ENCODE measurements at regions not wholly inside any gene's neighbourhood (a gene's known extent, or its start where the extent isn't known, plus 50 kb on each side); places are given as distances from the start of the nearest gene placed in this dataset.

- Histone ChIP-seq H4K20me1 (ENCODE audit: control insufficient read depth, insufficient read depth) (no peaks in the 10 kb centered on the region), H3K9ac (ENCODE audit: control insufficient read depth, insufficient read depth, low read length) (no peak overlapping the region), H3K27me3 (replicated peaks in 1 of 2; ENCODE audit: control insufficient read depth in 2 of 2, insufficient read depth in 2 of 2, low read length in 1 of 2) (no peaks in the 10 kb centered on the region), H3K4me3 (no peak overlapping the region), H3K27ac (ENCODE audit: control insufficient read depth, insufficient read depth) (no peak overlapping the region), H3K4me2 (ENCODE audit: control insufficient read depth, insufficient read depth) (no peak overlapping the region), H2AFZ (ENCODE audit: control insufficient read depth, low read depth, low read length) (no peak overlapping the region), H3K79me2 (ENCODE audit: control insufficient read depth, insufficient read depth, low read length) (no peaks in the 10 kb centered on the region), H3K9me3 (replicated peaks; ENCODE audit: control insufficient read depth, insufficient read depth, low read length) (no peaks in the 10 kb centered on the region; the same call in 2 of the 3 replicates), H3K36me3 (ENCODE audit: control insufficient read depth in 2 of 2, insufficient read depth in 2 of 2, low read length in 1 of 2) (no peaks in the 10 kb centered on the region), H3K4me1 (ENCODE audit: control insufficient read depth, insufficient read depth, low read length) (no peaks in the 10 kb centered on the region)
- ATAC-seq: no peak
- BruUV-seq (replicated peaks): no TSS peak
- DNase-seq (ENCODE audit: low read depth, low spot score): no peak
- intact Hi-C loops (cut with micrococcal nuclease; ENCODE audit: unreplicated experiment): no loop called here
- WGBS (ENCODE audit: insufficient coverage, insufficient replicate concordance, low lambda C conversion rate, missing lambda C conversion rate): 6% methylated on average over 4 of the region's 4 CpGs
- ChIA-PET RAD21 (ENCODE audit: unreplicated experiment) (no interaction called here), CTCF (no interaction called here), SMC1A (ENCODE audit: uncharacterized antibody, unreplicated experiment) (no interaction called here), POLR2A (no interaction called here)
- in situ Hi-C loops (cut with MboI): no loop called here
- no peak for FAIRE-seq
- no peak for TF ChIP-seq SRF (IDR thresholded peaks at IDR 0.05; ENCODE audit: low read depth in 2 of 2, low read length in 2 of 2)
- no peak for TF ChIP-seq TCF3 (IDR thresholded peaks at IDR 0.05; ENCODE audit: borderline replicate concordance, insufficient read depth, low read depth, low read length)
- TF ChIP-seq EGR1 (IDR thresholded peaks at IDR 0.05; ENCODE audit: borderline replicate concordance in 1 of 2, low read depth in 2 of 2, low read length in 2 of 2): no peak
- TF ChIP-seq SMARCA5 (IDR thresholded peaks at IDR 0.05): no peak
- TF ChIP-seq NFYB (IDR thresholded peaks at IDR 0.05; ENCODE audit: insufficient read depth, low read depth, low read length): no peak
- TF ChIP-seq MAX (IDR thresholded peaks at IDR 0.05; ENCODE audit: low read depth, low read length): no peak
- TF ChIP-seq NBN (IDR thresholded peaks at IDR 0.05): no peak
- no peak for TF ChIP-seq CBFB (IDR thresholded peaks at IDR 0.05; ENCODE audit: low read depth)
- no peak for TF ChIP-seq SPI1 (IDR thresholded peaks at IDR 0.05; ENCODE audit: borderline replicate concordance, insufficient read depth, low read depth, low read length)
Observed at GRCh38 chr10:10946801-10947200, 70.9 kb upstream of the CELF2 start.

DNA sequence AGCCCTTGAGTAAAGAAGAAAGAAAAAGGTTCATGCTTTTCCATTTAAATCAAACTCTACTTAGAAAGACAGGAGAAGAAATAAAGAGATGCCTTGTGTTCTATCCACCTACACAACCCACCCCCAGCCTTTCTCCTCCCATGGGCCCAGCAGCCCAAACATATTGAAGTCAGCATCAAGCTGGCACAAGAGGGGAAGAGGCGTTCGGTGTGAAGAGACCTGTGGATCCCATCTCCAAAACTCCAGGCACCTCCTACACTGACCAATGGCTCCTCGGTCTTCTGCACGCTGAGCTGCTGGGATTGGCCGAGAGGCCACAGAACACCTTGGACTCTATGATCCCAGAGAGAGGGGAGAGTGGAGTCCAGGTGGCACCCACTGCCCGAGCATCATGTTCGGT is 66.0 kb upstream of the CELF2 start:
- Histone ChIP-seq H3K9ac (ENCODE audit: control insufficient read depth, insufficient read depth, low read length) (no peak overlapping the region), H3K4me1 (ENCODE audit: control insufficient read depth, insufficient read depth, low read length) (no peaks in the 10 kb centered on the region), H3K4me2 (ENCODE audit: control insufficient read depth, insufficient read depth) (no peak overlapping the region), H2AFZ (ENCODE audit: control insufficient read depth, low read depth, low read length) (no peak overlapping the region), H3K4me3 (no peak overlapping the region), H3K27me3 (replicated peaks in 1 of 2; ENCODE audit: control insufficient read depth in 2 of 2, insufficient read depth in 2 of 2, low read length in 1 of 2) (peaks cover 2 to 4% of the 10 kb centered on the region in 2 experiments; a peak in 3 of 4 replicates), H3K79me2 (ENCODE audit: control insufficient read depth, insufficient read depth, low read length) (no peaks in the 10 kb centered on the region), H3K27ac (ENCODE audit: control insufficient read depth, insufficient read depth) (no peak overlapping the region), H3K36me3 (ENCODE audit: control insufficient read depth in 2 of 2, insufficient read depth in 2 of 2, low read length in 1 of 2) (no peaks in the 10 kb centered on the region), H3K9me3 (replicated peaks; ENCODE audit: control insufficient read depth, insufficient read depth, low read length) (no peaks in the 10 kb centered on the region), H4K20me1 (ENCODE audit: control insufficient read depth, insufficient read depth) (no peaks in the 10 kb centered on the region)
- ChIA-PET SMC1A (ENCODE audit: uncharacterized antibody, unreplicated experiment) (no interaction called here), POLR2A (no interaction called here), RAD21 (ENCODE audit: unreplicated experiment) (no interaction called here), CTCF (no interaction called here)
- in situ Hi-C loops (cut with MboI) (no loop called here), intact Hi-C loops (cut with micrococcal nuclease; ENCODE audit: unreplicated experiment) (no loop called here)
- DNase-seq (ENCODE audit: low read depth, low spot score): no peak
- BruUV-seq (replicated peaks): no TSS peak
- ATAC-seq: no peak
- WGBS (ENCODE audit: insufficient coverage, insufficient replicate concordance, low lambda C conversion rate, missing lambda C conversion rate): 36% methylated on average over 7 of the region's 7 CpGs
- no peak for FAIRE-seq
- TF ChIP-seq, protein P1, sequence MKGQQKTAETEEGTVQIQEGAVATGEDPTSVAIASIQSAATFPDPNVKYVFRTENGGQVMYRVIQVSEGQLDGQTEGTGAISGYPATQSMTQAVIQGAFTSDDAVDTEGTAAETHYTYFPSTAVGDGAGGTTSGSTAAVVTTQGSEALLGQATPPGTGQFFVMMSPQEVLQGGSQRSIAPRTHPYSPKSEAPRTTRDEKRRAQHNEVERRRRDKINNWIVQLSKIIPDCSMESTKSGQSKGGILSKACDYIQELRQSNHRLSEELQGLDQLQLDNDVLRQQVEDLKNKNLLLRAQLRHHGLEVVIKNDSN (IDR thresholded peaks at IDR 0.05; ENCODE audit: borderline replicate concordance, extremely low read length, insufficient read depth, low read depth, low read length): no peak
- TF ChIP-seq SMC3 (IDR thresholded peaks at IDR 0.05; ENCODE audit: borderline replicate concordance, low read length) (no peak), ZNF592 (IDR thresholded peaks at IDR 0.05) (no peak), CEBPB (IDR thresholded peaks at IDR 0.05; ENCODE audit: borderline replicate concordance in 1 of 2, low read depth in 2 of 2, low read length in 2 of 2) (no peak), FOXM1 (IDR thresholded peaks at IDR 0.05; ENCODE audit: low read depth, low read length) (no peak)
